ENCODE measurements at regions not wholly inside any gene's neighbourhood (a gene's known extent, or its start where the extent isn't known, plus 50 kb on each side); places are given as distances from the start of the nearest gene placed in this dataset.

- TF ChIP-seq CTCF (conservative IDR thresholded peaks at IDR 0.05; ENCODE audit: low read depth in 2 of 2): no peak
Observed at GRCh38 chr13:90308249-90308648, 1039.2 kb upstream of the MIR17HG start (continued).

- Histone ChIP-seq H3K4me1 (ENCODE audit: insufficient read depth) (no peaks in the 10 kb centered on the region), H3F3A (replicated peaks; ENCODE audit: low read depth) (no peaks in the 10 kb centered on the region), H3K4me3 (no peak overlapping the region), H3K79me2 (replicated peaks; ENCODE audit: insufficient read depth) (no peaks in the 10 kb centered on the region), H3K36me3 (ENCODE audit: insufficient read depth) (no peaks in the 10 kb centered on the region), H2AFZ (no peak overlapping the region), H3K4me2 (no peak overlapping the region), H3K27ac (ENCODE audit: low read depth) (no peak overlapping the region), H3K27me3 (ENCODE audit: insufficient read depth) (no peaks in the 10 kb centered on the region), H3K9me2 (ENCODE audit: insufficient read depth) (no peaks in the 10 kb centered on the region), H4K20me1 (replicated peaks; ENCODE audit: insufficient read depth) (no peaks in the 10 kb centered on the region)
- no peaks in the 10 kb centered on the region for H3K36me3 Mint-ChIP-seq (ENCODE audit: low read depth)
- no peak for DNase-seq (ENCODE audit: low spot score)
- H3K4me1 Mint-ChIP-seq: no peaks in the 10 kb centered on the region
- no peak for ATAC-seq
- no peaks in the 10 kb centered on the region; the same call in 2 of the 3 replicates for H3K9me3 Mint-ChIP-seq
- H3K4me3 Mint-ChIP-seq: no peak overlapping the region
- peaks cover 2% of the 10 kb centered on the region for H3K27me3 Mint-ChIP-seq (ENCODE audit: insufficient read depth, low read depth, poor library complexity)
- H3K27ac Mint-ChIP-seq: no peak overlapping the region
- TF ChIP-seq EZH2phosphoT487 (IDR thresholded peaks at IDR 0.05; ENCODE audit: unreplicated experiment) (no peak), CREB1 (CRISPR knock-in tag; IDR thresholded peaks at IDR 0.05; ENCODE audit: low read depth) (no peak), NANOG (IDR thresholded peaks at IDR 0.05; ENCODE audit: borderline replicate concordance) (no peak), CTCF (conservative IDR thresholded peaks at IDR 0.05; ENCODE audit: low read depth in 2 of 2) (no peak), POLR2AphosphoS5 (IDR thresholded peaks at IDR 0.05; ENCODE audit: low read depth) (no peak), ZNF331 (CRISPR knock-in tag; IDR thresholded peaks at IDR 0.05; ENCODE audit: low read depth) (no peak), ZNF462 (CRISPR knock-in tag; IDR thresholded peaks at IDR 0.05) (no peak), REST (IDR thresholded peaks at IDR 0.05; ENCODE audit: unreplicated experiment) (no peak), EZH2 (IDR thresholded peaks at IDR 0.05; ENCODE audit: low read depth, unreplicated experiment) (no peak), ETS1 (IDR thresholded peaks at IDR 0.05) (no peak), JUNB (IDR thresholded peaks at IDR 0.05; ENCODE audit: unreplicated experiment) (no peak)
Observed at GRCh38 chr13:90311929-90312328, 1035.6 kb upstream of the MIR17HG start.

Data from GM23338 (cell line).